Activated CD8-positive, alpha-beta memory T cell treated with anti-CD3 and anti-CD28 coated beads for 4 hours (primary cell): ENCODE measurements at regions not wholly inside any gene's neighbourhood (a gene's known extent, or its start where the extent isn't known, plus 50 kb on each side); places are given as distances from the start of the nearest gene placed in this dataset.

Experiments
- DNase-seq, 2 donors: peaks; one replicate each; pipeline ENCODE4 v3.0.0-alpha.2; 2020; ENCODE audit warnings: low read depth in 2 of 2

DNA sequence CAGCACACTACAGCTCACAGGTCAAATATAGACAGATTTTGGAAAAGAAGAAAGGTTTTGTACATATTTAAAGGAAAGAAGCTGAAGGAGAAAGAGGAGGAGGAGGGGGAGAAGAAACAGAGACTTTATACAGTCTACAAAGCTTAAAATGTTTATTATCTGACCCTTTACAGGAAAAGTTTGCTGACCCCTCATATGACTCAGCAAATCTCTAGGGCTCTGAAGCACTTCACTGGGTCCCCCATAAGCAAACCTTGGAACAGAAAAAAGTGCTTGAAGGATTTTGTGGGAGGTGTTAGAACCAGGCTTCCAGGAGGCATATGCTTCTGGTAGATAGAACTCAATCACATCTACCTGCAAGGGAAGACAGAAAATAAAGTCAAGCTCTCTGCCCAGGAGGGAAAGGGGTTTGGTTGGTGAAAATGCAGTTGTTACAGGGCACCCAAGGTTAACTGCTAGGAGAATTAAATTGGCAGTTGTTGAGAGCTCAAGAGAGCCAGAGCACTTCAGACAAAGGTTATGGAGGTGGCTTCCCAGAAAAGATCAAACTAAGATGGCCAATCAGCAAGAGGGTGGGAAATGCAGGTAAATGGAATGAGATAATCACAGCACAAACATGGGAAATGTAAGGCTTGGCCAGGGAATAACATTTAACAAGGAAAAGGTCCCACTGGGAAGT, 207.4 kb upstream of the SGK1 start:
- no peak for DNase-seq

DNA sequence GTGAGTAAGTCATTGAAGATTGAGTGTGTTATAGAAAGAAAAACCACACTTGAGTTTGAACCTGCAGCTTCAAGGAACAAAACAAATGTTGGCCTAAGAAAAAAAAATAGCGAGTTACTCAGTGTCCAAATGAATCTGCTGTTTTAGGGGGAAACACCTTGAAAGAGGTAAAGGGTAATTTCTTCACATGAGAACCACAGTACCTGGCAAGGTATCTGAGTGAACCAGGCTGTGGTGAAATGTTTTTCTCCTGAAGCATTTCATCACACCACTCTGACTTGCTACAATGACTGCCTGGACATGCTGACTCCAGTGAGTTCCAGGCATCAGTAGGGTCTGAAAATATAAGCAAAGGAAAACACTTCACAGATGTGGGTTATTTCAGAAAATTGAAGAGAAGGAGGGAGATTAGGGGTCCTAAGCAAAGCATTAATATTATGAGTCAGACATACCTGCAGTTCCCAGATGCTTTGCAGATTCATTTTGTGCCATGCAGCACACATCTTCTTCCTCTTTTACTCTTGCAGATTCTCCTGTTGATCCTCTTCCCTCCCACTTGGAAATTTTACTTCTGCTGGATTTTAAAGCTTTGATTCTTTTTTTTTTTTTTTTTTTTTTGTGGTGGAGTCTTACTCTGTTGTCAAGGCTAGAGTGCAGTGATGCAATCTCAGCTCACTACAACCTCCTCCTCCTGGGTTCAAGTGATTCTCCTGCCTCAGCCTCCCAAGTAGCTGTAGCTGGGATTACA, 206.2 kb upstream of the SGK1 start:
- DNase-seq, result no peak

- DNase-seq, result no peak
These were observed 205.1 kb upstream of the SGK1 start for GRCh38 chr6:134523051-134523450.

DNA sequence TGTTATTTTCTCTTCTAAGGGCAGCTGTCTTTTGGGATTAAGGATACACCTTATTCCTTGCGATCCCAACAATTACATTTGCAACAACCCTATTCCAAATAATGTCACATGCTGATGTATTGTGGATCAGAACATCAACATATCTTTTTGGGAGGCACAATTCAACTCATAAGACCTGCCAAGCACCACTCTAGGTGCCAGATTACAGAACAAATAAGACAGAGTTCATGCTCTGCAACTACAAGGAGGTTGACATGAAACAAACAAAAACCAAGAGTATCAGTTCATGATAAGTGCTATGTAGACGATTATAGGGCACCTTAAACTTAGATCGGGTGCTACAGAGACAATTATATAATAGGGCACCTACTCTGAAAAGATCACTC, 203.2 kb upstream of the SGK1 start:
- DNase-seq, result no peak

DNA sequence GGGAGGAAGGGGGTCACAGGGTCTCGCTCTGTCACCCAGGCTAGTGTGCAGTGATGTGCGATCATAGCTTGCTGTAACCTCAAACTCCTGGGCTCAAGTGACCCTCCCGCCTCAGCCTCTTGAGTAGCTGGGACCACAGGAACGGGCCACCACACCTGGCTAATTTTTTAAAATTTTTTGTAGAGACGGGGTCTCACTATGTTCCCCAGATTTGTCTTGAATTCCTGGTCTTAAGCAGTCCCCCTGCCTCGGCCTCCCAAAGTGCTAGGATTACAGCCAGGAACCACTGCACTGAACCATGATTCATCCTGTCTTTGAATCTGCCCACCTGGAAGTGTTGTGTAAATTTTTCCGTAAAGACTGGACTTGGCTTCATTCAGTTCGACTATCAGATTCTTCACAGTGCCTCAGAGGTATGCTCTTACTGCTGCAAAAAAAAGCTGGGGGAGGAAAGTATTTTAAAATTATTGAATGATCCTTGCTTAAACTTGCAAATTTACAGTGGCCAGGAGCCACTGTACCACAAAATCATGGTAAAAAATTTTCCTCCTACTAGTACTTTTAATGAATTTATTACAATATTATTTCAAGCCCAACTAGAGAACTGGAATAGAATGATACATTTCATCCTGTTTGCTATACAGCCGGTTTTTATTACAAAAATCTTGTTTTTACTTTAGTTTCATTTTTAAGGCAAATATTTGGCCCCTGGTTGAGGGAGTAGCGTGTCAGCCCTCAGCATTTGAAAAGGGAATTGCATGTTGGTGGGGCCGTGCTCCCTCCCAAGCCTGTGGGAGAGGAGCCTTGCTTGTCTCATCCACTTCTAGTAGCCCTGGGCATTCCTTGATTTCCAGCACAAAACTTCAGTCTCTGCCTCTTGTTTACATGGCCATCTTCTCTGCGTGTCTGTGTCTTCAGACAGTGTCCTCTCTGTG, 202.5 kb upstream of the SGK1 start:
- DNase-seq, result no peak

- DNase-seq, result no peak
These were observed 201.6 kb upstream of the SGK1 start for GRCh38 chr6:134519465-134519864.

DNA sequence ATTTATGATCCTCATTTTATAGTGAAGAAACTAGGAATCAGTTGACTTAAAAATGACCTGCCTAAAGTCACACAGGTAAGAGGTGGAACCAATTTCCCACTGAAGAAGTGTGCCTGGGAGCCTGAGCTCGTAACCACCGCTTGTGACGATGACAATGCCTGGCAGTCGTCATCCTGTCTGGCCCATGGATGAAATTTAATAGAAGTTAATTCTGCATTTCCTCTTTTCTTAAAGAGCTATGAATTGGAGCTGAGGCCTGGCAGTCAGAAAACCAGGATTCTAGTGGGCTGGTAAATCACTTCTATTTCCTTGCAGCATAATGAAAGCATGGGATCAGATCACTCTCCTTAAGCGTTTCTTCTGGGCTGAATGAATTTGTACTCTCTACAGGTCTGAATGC, 200.0 kb upstream of the SGK1 start:
- DNase-seq, result no peak

DNA sequence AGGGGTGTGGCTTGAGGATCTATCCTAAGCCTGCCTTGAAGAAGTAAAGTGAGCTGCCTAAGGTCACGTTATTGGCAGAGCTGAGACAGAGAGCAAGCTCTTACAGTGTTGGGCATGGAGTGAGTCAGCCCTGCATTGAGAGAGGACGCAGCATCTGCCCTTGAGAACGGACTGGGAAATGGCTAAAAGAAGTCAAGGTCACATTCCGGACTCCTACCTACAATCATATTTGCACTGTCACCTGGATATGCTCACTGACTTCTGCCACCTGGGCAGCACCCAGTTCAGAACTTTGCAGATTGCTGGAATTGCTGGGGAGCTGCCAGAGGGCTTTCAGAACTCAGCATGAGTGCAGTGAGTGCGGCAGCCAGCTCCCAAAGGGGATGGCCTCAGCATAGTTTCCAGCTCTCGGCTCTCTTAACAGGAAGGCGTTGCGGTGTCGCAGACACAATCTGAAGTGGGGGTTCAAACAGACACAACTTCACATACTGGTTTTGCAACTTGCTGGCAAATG, 199.3 kb upstream of the SGK1 start:
- no peak for DNase-seq

DNA sequence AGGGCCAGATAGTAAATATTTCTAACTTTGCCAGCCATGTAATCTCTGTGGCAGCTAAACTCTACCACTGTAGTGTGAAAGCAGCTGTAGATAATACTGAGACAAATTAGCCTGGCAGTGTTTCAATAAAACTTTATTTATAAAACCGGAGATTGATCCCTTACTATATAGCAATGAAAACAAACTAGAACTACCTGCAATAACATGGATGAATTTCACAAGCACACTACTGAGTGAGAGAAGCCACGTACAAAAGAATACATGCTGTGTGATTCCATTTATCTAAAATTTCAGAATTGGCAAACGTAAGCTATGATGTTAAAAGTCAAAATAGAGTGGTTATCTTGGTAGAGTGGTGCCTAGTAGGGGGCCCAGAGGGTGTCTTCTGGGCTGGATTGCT, 198.7 kb upstream of the SGK1 start:
- no peak for DNase-seq

DNA sequence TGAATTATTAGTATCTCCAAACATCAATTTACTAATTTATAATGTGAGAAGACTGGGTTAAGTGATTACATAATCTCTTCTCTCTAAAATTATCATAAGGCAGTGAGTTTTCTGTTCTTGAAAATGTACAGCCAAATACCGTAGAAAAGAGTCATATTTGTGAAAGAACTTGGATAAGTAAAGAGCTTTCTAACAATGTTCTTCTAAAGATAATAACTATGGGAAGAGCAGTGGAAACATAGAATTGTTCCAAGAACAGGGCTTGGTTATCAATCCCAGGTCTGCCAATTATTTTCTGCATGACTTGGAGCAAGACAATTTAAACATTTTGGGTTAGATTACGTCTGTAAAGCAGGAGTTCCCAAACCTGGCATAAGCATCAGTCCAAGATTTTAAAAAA, 198.1 kb upstream of the SGK1 start:
- DNase-seq, result no peak

DNA sequence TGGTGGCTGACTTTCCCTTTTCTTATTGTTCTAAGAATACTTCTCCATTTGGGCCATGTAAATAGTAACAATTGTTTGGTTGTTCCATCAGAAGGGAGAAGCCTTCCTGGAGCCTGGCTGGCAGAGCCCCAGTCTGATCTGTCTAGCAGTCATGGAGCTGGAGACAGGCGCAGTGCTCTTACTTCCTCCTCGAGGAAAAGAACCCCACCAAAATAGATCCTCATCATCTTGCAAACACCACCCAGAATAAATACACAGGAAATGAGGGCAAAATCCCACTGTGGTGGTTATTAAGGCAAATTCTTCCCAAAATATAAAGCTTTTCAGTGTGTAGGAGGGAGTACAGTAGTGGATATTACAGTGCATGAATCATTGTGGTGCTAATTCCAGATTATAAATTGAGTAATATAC, 195.1 kb upstream of the SGK1 start:
- no peak for DNase-seq

GRCh38 chr6:134511984-134512683, 194.2 kb upstream of the SGK1 start:
- DNase-seq, result no peak

GRCh38 chr6:134510920-134511319, 193.0 kb upstream of the SGK1 start:
- no peak for DNase-seq

DNA sequence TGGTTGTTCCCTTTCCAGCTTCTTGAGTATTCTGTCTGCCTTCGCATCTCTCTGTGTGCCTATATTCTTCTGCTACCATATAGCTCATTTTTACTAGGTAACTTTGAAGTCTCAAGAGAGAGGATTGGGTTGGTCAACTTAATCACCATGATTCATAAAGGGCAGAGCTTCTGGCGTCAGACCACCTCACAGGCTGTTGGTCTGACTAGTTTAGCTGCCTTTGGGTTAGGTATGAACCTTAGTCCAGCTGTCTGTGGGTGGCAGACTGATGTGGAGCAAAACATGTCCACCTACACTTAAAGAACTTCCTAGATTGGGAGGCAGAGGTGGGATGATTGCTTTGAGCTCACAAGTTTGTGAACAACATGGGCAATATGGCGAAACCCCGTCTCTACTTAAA, 192.2 kb upstream of the SGK1 start:
- no peak for DNase-seq

- DNase-seq, result no peak
These were observed 191.1 kb upstream of the SGK1 start for GRCh38 chr6:134508862-134509498.

GRCh38 chr6:134506162-134506561, 188.2 kb upstream of the SGK1 start:
- DNase-seq, result no peak

GRCh38 chr6:134503585-134504281, 185.8 kb upstream of the SGK1 start:
- no peak for DNase-seq

DNA sequence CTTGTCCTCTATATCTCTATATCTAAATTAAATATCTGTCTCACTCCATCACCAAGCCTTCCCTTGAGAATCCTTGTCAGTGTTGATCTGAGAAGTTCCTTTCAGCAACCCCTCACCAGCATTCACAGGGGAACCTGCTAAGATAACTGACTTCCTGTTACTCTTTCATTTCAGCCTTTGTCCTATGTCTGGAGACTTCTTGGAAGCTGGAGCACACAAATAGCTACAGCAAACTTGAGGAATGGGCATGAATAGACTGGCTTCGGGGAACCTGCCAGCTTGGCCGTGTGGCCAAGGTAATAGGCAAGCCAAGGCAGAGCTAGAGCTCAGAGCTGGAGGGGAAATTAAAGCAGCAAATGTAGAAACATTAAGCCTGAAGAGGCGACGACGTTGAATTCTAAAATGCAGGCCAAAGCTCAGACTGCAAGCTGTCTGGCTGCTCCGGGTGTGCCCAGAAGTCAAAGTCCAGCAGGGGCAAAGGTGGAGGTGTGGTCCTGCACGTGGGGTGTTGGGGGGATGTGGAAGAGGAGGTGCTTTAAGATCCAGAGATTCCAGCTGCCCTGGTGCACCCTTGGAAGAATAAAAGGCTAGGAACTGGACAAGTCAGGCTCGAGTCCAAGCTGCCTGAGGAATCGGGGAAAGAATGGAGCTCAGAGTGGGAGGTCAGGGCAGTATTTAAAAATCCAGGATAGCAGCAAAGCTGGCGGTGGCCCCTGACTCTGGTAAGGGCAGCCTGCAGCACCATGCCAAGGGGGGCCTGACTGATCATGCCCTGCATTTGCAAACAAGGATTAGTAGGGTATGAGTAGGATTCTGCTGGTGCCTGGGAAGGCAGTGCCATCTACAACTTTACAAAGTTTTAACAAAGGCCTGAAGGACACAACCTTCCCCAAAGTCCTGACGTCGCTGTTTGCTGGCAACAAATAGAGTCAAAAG, 185.0 kb upstream of the SGK1 start:
- DNase-seq, result no peak

DNA sequence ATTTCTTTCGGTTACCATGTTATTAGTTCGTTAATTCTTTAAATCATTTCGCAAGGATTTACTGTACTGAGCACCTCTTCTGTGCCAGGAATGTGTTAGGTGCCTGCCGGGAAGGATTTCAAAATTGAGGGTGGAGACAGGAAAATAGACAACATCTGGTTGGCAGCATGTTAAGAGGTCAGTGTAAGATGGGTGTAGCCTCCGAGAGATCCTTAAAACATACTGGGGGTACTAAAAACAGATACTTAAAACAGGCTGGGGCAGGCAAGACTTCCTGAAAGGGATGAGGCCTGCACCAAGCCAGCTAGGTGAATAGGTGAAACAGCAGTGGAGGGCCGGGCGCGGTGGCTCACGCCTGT, 178.0 kb upstream of the SGK1 start:
- no peak for DNase-seq
